OCI-LY1 (cell line): ENCODE measurements at regions not wholly inside any gene's neighbourhood (a gene's known extent, or its start where the extent isn't known, plus 50 kb on each side); places are given as distances from the start of the nearest gene placed in this dataset.
"Not testable (repeated sequence)": the region's sequence is repeated elsewhere in the genome, so short reads cannot be mapped to it uniquely, and the experiment has no call there.

ENCODE experiments used
- H2AFZ ChIP-seq: fragments of 200-600 bp; sonication (generic), shearing (Covaris generic); 2 replicates; pipeline ENCODE4 v1.6.0; 2014; ENCODE audit warnings: antibody characterized with exemption, mild to moderate bottlenecking, low read length
- H3F3A ChIP-seq: fragments of 200-600 bp; sonication (generic), shearing (Covaris generic); 2 replicates; pipeline ENCODE4 v1.6.0; 2014; ENCODE audit warnings: mild to moderate bottlenecking, antibody characterized with exemption, low read length, moderate library complexity; ENCODE audit not compliant: insufficient read depth
- H3K27ac ChIP-seq: fragments of 200-600 bp; sonication (generic); 2 replicates; pipeline ENCODE4 v1.5.1; 2014; ENCODE audit warnings: low read length, mixed run types, mild to moderate bottlenecking, low read depth; ENCODE audit not compliant: poor library complexity, severe bottlenecking
- H3K27me3 ChIP-seq: fragments of 200-600 bp; sonication (generic); 2 replicates; pipeline ENCODE4 v1.6.0; 2014; ENCODE audit warnings: antibody characterized with exemption, mild to moderate bottlenecking, low read length, moderate library complexity; ENCODE audit not compliant: insufficient read depth
- H3K36me3 ChIP-seq: fragments of 200-600 bp; sonication (generic); 2 replicates; pipeline ENCODE4 v1.6.1; 2014; ENCODE audit warnings: mild to moderate bottlenecking, antibody characterized with exemption, low read length, moderate library complexity, mixed read lengths; ENCODE audit not compliant: insufficient read depth
- H3K4me1 ChIP-seq: fragments of 200-600 bp; sonication (generic); 2 replicates; pipeline ENCODE4 v1.5.1; 2014; ENCODE audit warnings: mild to moderate bottlenecking, low read length, moderate library complexity; ENCODE audit not compliant: insufficient read depth, severe bottlenecking
- H3K4me2 ChIP-seq: fragments of 200-600 bp; sonication (generic), shearing (Covaris generic); 2 replicates; pipeline ENCODE4 v1.6.1; 2014; ENCODE audit warnings: low read length
- H3K4me3 ChIP-seq: fragments of 200-600 bp; sonication (generic); 2 replicates; pipeline ENCODE4 v1.5.1; 2014; ENCODE audit warnings: low read length, low read depth, mild to moderate bottlenecking, mixed read lengths; ENCODE audit not compliant: poor library complexity, severe bottlenecking
- H3K79me2 ChIP-seq: fragments of 200-600 bp; shearing (Covaris generic); 2 replicates; pipeline ENCODE4 v1.6.1; 2016; ENCODE audit warnings: mixed run types, low read length, mixed read lengths; ENCODE audit not compliant: insufficient read depth
- H3K9ac ChIP-seq: fragments of 200-600 bp; sonication (generic), shearing (Covaris generic); 2 replicates; pipeline ENCODE4 v1.6.1; 2014; ENCODE audit warnings: mild to moderate bottlenecking, low read length, mixed read lengths
- H3K9me2 ChIP-seq: fragments of 200-600 bp; sonication (generic), shearing (Covaris generic); 2 replicates; pipeline ENCODE4 v1.6.1; 2014; ENCODE audit warnings: low read depth, mild to moderate bottlenecking, low read length, mixed read lengths
- H3K9me3 ChIP-seq: fragments of 200-600 bp; shearing (Covaris generic); 2 replicates; pipeline ENCODE4 v1.6.1; 2014; ENCODE audit warnings: low read length, mixed read lengths
- H4K20me1 ChIP-seq: fragments of 200-600 bp; sonication (generic), shearing (Covaris generic); 2 replicates; pipeline ENCODE4 v1.6.0; 2016; ENCODE audit warnings: mild to moderate bottlenecking, low read length; ENCODE audit not compliant: insufficient read depth
- CTCF ChIP-seq: fragments of 200-600 bp; sonication (generic), shearing (Covaris generic); IDR thresholded peaks from 2 replicates; pipeline ENCODE4 v1.5.1; 2017; ENCODE audit warnings: mild to moderate bottlenecking, antibody characterized with exemption, low read length, moderate library complexity, mixed read lengths
- EZH2 ChIP-seq: fragments of 200-600 bp; sonication (generic), shearing (Covaris generic); IDR thresholded peaks from 2 replicates; pipeline ENCODE4 v1.8.0; 2017; ENCODE audit warnings: borderline replicate concordance, mixed run types, mild to moderate bottlenecking, antibody characterized with exemption, low read length, moderate library complexity, mixed read lengths

- Histone ChIP-seq H3K9me3 (no peaks in the 10 kb centered on the region), H3K9me2 (no peaks in the 10 kb centered on the region), H2AFZ (no peak overlapping the region), H3K4me2 (no peak overlapping the region), H4K20me1 (no peaks in the 10 kb centered on the region), H3K36me3 (no peaks in the 10 kb centered on the region), H3F3A (no peaks in the 10 kb centered on the region), H3K4me1 (no peaks in the 10 kb centered on the region), H3K9ac (no peak overlapping the region), H3K79me2 (no peaks in the 10 kb centered on the region), H3K4me3 (no peak overlapping the region), H3K27ac (no peak overlapping the region), H3K27me3 (no peaks in the 10 kb centered on the region)
- TF ChIP-seq EZH2 (no peak), CTCF (no peak)
These were observed 102.7 kb downstream of the TRAM1L1 start for GRCh38 chr4:116982656-116983055.

DNA sequence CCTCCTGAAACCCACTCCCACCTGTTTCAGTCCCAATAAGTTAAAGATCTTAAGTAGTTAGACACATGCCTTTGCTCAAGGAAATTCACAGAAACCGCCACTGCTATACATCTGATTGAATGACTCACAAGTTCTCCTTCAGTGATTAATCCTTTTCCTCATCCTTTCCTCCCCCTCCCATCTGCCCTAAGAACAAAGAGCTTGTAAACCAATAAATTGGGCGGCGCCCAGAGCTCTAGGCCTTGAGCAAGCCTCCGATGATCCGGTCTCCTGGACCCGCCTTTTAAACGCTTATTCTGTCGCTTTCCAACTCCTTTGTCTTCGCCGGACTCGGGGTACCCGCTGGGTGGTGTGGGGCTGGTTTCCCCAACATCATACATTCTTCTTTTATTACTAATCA lies 104.9 kb downstream of the TRAM1L1 start:
- H3K9me2 ChIP-seq, H4K20me1 ChIP-seq, H3K9me3 ChIP-seq, H2AFZ ChIP-seq, H3K4me1 ChIP-seq, H3K4me3 ChIP-seq, H3K36me3 ChIP-seq, H3K4me2 ChIP-seq, H3K79me2 ChIP-seq, H3K9ac ChIP-seq, H3K27me3 ChIP-seq, H3F3A ChIP-seq, H3K27ac ChIP-seq: not testable (repeated sequence)

- H3K4me1 ChIP-seq, result no peaks in the 10 kb centered on the region
- no peaks in the 10 kb centered on the region for H4K20me1 ChIP-seq
- H3K4me2 ChIP-seq, result no peak overlapping the region
- no peaks in the 10 kb centered on the region for H3K9me2 ChIP-seq
- no peaks in the 10 kb centered on the region for H3K27me3 ChIP-seq
- no peaks in the 10 kb centered on the region for H3K9me3 ChIP-seq
- no peak overlapping the region for H3K27ac ChIP-seq
- no peaks in the 10 kb centered on the region for H3F3A ChIP-seq
- H3K79me2 ChIP-seq, result no peaks in the 10 kb centered on the region
- H3K36me3 ChIP-seq, result no peaks in the 10 kb centered on the region
- H3K9ac ChIP-seq, result no peak overlapping the region
- no peak overlapping the region for H2AFZ ChIP-seq
- no peak for TF ChIP-seq CTCF
- no peak overlapping the region for H3K4me3 ChIP-seq
These were observed 126.3 kb downstream of the TRAM1L1 start for GRCh38 chr4:116959045-116959444.

GRCh38 chr4:116953947-116954346 lies 131.4 kb downstream of the TRAM1L1 start:
- Histone ChIP-seq H3K36me3 (no peaks in the 10 kb centered on the region), H3K4me3 (no peak overlapping the region), H3K9me2 (no peaks in the 10 kb centered on the region), H3K27ac (no peak overlapping the region), H3K79me2 (no peaks in the 10 kb centered on the region), H3F3A (no peaks in the 10 kb centered on the region), H3K4me2 (no peak overlapping the region), H3K9me3 (no peaks in the 10 kb centered on the region), H4K20me1 (no peaks in the 10 kb centered on the region), H3K9ac (no peak overlapping the region), H3K4me1 (no peaks in the 10 kb centered on the region), H3K27me3 (no peaks in the 10 kb centered on the region), H2AFZ (no peak overlapping the region)
- TF ChIP-seq CTCF (no peak), EZH2 (no peak)
